Umbilical cord (tissue), 1 donor: ENCODE measurements at regions not wholly inside any gene's neighbourhood (a gene's known extent, or its start where the extent isn't known, plus 50 kb on each side); places are given as distances from the start of the nearest gene placed in this dataset.
"Not testable (repeated sequence)": the region's sequence is repeated elsewhere in the genome, so short reads cannot be mapped to it uniquely, and the experiment has no call there.

ENCODE experiments used
- DNase-seq: peaks from one replicate; pipeline ENCODE4 v3.0.0-alpha.2; 2015; ENCODE audit warnings: low spot score

DNA sequence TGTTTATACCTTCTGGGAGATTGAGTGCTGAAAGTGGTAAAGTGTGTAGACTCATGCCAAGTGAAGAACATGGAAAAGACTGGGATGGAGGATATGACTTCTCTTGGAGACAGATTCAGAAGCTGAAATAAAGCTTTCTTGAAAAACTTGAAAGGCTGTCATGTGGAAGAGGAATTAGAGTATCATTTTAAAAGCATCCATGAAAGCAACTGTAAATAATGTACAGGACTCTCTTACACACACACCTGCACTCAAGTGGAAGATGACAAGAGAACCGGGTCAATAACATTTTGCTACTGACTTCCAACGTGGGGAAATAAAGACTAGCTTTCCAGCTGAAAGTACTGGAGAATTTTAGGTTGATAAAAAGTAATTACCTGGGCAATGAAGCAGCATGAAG, 658.2 kb downstream of the TDRD15 start:
- DNase-seq, result no peak

- no peak for DNase-seq
These were observed 659.1 kb downstream of the TDRD15 start for GRCh38 chr2:21782866-21783265.

DNA sequence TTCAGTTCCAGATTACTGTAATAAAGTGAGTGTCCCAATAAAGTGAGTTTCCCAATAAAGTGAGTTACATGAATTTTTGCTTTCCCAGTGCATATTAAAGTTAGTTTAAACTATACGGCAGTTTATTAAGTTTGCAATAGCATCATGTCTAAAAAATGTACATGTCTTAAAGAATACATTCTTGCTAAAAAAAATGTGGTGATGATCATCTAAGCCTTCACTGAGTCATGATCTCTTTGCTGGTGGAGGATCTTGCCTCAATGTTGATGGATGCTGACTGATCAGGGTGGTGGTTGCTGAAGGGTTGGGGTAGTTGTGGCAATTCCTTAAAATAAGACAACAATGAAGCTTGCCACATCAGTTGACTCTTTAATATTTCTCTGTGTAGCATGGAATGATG, 664.2 kb downstream of the TDRD15 start:
- DNase-seq, result no peak

DNA sequence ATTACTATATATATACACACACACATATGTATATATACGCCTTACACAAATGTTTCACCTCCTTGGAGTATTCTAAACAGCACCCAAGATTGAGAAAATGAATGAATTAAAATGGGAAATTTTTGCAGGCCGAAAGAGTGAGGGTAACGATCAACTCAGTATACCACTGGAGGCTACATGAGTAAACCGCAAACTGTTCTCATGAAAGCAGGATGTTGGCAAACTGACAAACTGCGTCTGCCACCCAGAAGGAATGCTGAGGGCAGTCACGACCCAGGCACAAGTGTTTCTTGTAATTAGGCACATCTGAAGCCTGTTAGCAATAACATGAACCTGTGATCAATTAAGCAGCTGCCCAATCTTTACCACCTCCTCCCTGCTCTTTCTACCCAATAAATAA, 666.5 kb downstream of the TDRD15 start:
- DNase-seq, result not testable (repeated sequence)

DNA sequence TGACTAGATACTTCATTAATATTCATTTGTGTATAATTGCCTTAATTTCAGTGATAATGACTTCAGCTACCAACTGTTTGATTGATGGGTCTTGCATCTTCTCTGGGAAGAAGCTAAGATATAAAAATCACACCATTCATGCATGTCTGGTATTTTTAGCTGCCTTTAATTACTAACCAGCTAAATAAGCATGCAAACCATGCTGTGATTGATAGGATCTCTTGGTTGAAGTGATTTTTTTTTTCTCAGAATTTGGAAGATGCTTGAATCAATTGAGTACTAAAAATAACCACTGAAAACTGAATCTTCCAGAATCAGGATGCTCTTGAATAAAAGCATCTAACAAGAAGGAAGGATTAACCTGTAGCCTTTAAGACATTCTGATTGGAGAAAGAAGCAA, 668.8 kb downstream of the TDRD15 start:
- no peak for DNase-seq

DNA sequence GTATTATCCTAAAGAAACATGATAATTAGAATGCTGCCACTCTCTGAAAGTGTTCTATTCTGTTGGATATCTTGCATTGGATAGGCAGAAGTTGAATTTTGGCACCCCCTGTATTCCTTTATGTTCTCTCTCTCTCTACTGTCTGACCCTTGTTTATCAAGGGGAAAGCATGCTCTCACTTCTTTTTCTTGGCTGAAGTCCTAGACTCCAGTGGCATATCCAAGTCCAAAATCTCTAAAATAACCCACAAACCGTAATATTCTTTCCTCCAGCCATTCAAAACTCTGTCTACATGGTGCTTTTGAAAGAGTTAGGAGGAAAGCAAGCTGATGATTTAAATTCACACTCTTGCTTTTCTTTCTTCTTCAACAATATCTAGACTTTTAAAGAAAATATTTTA, 669.7 kb downstream of the TDRD15 start:
- DNase-seq, result peak; percentile 9

- DNase-seq, result no peak
These were observed 670.8 kb downstream of the TDRD15 start for GRCh38 chr2:21794611-21795010.

GRCh38 chr2:21800356-21800755, 676.6 kb downstream of the TDRD15 start:
- no peak for DNase-seq

GRCh38 chr2:21803550-21803949, 679.8 kb downstream of the TDRD15 start:
- DNase-seq, result no peak

DNA sequence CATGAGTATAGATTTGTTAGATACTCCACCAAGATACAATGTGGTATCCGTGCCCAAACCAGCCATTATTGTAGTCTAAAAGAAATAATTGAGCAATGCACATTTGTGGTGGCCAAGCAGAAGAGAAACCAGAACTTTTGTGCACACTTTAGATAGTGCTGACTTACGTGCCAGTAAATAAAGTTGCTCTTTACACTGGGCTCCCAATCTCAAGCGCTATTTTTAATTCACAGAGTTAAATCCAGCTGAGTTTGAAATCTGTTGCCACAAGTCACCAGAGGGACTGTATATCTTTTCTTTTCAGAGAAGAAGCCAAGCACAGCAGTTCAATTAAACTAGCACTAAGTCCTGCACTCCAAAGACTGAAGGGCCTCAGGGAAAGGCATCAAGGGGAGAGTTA, 680.4 kb downstream of the TDRD15 start:
- DNase-seq, result no peak

DNA sequence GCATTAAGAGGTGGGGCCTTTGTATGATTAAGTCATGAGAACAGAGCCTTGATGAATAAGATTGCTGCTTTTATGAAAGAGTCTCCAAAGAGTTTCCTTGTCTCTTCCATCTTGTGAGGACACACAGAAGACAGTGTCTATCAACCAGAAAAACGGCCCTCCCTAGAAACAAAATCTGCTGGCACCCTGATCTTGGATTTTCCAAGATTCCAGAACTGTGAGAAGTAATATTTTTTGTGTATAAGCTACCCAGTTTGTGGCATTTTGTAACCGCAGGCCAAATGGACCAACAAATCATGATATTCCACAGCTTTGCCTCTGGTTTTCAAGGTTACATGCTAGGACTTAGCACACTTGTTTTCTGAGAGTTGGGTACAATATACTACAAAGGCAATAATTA, 687.8 kb downstream of the TDRD15 start:
- DNase-seq, result no peak

DNA sequence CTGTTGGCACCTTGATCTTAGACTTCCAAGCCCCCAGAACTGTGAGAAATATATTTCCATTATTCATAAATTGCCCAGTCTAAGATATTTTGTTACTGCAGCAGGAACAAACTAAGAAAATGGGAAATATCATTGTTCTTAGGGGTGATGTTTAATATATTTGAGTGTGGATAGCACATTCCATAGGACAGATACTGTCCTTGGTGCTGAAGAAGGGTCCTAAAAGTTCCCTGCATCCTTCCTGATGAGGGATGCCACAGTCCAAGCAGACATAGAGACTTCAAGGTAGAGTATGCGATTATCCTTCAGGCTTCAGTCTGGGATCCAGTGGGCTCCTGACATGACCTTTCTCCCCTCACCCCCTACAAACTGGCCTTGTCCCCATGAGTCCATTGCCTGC, 689.0 kb downstream of the TDRD15 start:
- peak; percentile 12 for DNase-seq

DNA sequence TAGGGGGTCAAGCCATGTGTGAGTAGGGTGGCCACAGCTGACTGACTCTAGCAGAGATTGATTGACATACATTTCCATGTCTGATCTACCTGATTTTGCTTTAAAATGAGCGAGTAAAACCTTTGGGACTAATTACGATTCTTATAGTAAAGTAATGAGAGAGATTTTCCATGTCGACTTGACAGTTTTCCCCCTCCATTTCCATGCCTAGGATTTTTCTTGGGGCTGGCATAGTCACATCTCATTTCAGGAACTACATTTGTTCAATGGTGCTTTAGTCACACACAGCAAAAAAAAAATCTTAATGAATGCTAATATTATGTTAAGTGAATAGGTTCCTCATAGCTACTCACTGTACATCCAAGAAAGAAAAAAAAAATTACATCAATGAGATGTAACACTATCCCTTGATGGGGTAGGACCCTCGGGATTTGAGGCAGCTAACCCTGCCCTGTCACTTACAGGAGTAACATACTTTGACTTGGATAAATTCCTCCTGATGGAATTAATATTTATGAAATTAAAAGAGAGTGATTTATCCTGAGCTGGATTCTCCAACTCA, 690.9 kb downstream of the TDRD15 start:
- no peak for DNase-seq

- DNase-seq, result no peak
These were observed 694.5 kb downstream of the TDRD15 start for GRCh38 chr2:21818212-21818795.

DNA sequence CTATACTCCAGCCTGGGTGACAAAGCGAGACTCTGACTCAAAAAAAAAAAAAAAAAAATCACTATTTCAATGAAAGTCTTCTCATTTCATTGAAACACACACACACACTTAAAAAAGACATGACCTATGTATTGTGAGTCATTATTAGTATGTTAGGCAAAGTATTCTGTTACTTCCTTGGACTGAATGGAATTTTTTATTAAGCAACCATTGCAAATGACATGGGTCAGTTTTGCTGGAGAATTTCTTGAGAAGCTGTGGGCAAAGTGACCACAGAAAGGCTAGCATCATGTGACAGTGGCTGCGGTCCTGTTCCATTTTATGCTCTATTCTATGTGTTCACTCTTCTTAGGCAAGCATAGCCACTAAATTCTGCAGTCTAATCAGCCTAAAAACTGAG, 695.7 kb downstream of the TDRD15 start:
- DNase-seq, result no peak

DNA sequence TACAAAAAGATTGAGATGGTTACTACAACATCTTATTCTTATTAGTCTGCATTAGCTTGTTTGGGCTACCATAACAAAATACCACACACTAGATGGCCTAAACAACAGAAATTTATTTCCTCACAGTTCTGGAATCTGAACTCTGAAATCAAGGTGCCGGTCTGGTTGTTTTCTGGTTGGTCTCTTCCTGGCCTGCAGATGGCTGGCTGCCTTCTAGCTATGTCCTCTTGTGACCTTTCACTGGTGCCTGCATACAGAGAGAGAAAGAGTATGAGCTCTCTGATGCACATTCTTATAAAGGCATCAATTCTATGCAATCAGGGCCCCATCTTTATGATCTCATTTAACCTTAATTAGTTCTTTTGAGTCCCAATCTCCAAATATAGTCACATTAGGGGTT, 696.5 kb downstream of the TDRD15 start:
- no peak for DNase-seq

GRCh38 chr2:21821672-21822227, 698.0 kb downstream of the TDRD15 start:
- DNase-seq, result peak; percentile 15

GRCh38 chr2:21822505-21822904, 698.7 kb downstream of the TDRD15 start:
- DNase-seq, result no peak

- DNase-seq, result no peak
These were observed 710.0 kb downstream of the TDRD15 start for GRCh38 chr2:21833767-21834166.

- DNase-seq, result peak; percentile 11
These were observed 712.5 kb downstream of the TDRD15 start for GRCh38 chr2:21836261-21836660.

DNA sequence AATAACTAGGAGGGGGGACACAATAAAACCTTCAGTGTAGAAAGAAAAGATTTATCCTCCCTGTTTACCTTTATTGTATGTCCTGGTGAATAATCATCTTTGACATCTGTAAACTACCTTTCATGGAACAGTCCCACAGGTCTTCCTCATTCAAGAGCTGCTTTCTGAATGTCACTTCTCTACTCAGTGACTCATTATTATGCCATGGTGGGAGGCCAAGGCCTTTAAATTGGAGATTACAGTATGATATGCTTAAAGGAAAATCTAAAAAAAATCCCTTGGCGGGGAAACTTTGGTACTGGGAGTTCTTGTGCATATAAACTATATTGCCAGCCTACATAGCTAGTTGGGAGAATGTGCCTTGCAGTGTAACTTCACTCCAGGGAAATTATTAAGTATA, 713.0 kb downstream of the TDRD15 start:
- peak; percentile 11 for DNase-seq

DNA sequence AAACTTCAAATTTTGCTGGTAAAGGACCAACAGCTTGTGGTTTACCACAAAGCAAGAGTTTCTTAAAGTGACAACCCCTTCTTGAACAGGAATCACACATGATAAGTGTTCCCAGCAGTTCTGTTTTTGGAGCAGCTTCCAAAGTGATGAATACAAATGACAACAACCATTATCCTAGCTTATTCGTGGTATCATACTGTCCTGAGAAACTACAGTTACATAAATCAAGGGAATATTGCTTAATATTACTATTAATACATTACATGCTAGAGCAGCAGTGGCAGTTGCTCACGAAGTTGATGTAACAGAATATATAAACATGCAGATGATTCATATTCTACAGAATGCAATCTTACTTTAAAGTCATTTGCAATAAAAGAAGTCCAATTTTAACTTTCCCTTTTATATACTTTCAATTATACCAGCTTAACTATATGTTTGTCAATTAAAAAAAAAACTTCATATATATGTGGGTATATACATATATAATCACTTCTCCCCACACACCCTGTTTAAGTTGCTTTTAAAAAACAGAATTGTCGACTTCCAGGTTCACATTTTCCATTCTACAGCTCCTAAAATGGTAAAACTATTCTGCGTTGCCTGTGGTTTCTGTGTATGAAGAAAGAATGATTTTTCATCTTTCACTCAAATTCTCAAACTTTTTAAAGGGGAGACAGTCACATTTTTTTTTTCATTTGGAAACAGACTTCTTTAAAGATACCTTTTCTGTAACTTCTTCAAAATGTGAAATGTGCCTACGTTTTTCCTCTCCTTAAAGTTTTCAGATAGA, 713.6 kb downstream of the TDRD15 start:
- DNase-seq, result peak; percentile 52

DNA sequence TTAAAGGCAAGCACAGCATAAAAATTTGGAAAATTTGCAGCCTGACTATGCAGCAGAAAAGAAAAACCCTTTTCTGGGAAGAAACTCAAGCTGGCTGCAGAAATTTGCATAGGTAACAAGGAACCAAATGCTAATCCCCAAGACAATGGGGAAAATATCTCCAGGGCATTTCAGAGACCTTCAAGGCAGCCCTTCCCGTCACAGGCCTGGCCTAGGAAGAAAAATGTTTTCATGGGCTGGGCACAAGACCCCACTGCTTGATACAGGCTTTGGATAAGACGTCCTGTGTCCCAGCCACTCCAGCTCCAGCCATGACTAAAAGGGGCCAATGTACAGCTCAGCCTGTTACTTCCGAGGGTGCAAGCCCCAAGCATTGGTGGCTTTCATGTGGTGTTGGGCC, 717.6 kb downstream of the TDRD15 start:
- no peak for DNase-seq
